ENCODE measurements at regions not wholly inside any gene's neighbourhood (a gene's known extent, or its start where the extent isn't known, plus 50 kb on each side); places are given as distances from the start of the nearest gene placed in this dataset.
"Not testable (repeated sequence)": the region's sequence is repeated elsewhere in the genome, so short reads cannot be mapped to it uniquely, and the experiment has no call there.

- DNase-seq: no peak
Measured at GRCh38 chr9:87781331-87781730, 55.4 kb downstream of the CTSL start.

GRCh38 chr9:87783180-87783579, 57.3 kb downstream of the CTSL start:
- no peak for DNase-seq

GRCh38 chr9:87785315-87785970, 59.5 kb downstream of the CTSL start:
- not testable (repeated sequence) for DNase-seq

GRCh38 chr9:87786423-87786822, 60.5 kb downstream of the CTSL start:
- no peak for DNase-seq

- DNase-seq: no peak
Measured at GRCh38 chr9:87786876-87787275, 61.0 kb downstream of the CTSL start.

- no peak for DNase-seq
Measured at GRCh38 chr9:87787735-87788134, 61.8 kb downstream of the CTSL start.

- peak; percentile 27 for DNase-seq
Measured at GRCh38 chr9:87792831-87793288, 66.9 kb downstream of the CTSL start.

- DNase-seq: no peak
Measured at GRCh38 chr9:87793292-87793691, 67.4 kb downstream of the CTSL start.

GRCh38 chr9:87795178-87795577, 69.3 kb downstream of the CTSL start:
- DNase-seq: no peak

- DNase-seq: no peak
Measured at GRCh38 chr9:87796196-87796595, 70.3 kb downstream of the CTSL start.

GRCh38 chr9:87798261-87798833, 72.4 kb downstream of the CTSL start:
- DNase-seq: no peak

- DNase-seq: no peak
Measured at GRCh38 chr9:87799503-87799902, 73.6 kb downstream of the CTSL start.

GRCh38 chr9:87800456-87800855, 74.5 kb downstream of the CTSL start:
- DNase-seq: no peak

GRCh38 chr9:87801013-87801412, 75.1 kb downstream of the CTSL start:
- no peak for DNase-seq

- DNase-seq: no peak
Measured at GRCh38 chr9:87803166-87803565, 77.2 kb downstream of the CTSL start.

- DNase-seq: no peak
Measured at GRCh38 chr9:87803623-87804345, 77.9 kb downstream of the CTSL start.

GRCh38 chr9:87805259-87805658, 77.4 kb upstream of the SPATA31E1 start:
- DNase-seq: no peak

- DNase-seq: no peak
Measured at GRCh38 chr9:87810008-87810407, 72.7 kb upstream of the SPATA31E1 start.

GRCh38 chr9:87810679-87811178, 71.9 kb upstream of the SPATA31E1 start:
- DNase-seq: no peak

GRCh38 chr9:87812375-87813118, 70.1 kb upstream of the SPATA31E1 start:
- DNase-seq: peak; percentile 39

GRCh38 chr9:87813119-87813463, 69.6 kb upstream of the SPATA31E1 start:
- DNase-seq: no peak

- no peak for DNase-seq
Measured at GRCh38 chr9:87816036-87816435, 66.6 kb upstream of the SPATA31E1 start.

GRCh38 chr9:87818308-87818707, 64.4 kb upstream of the SPATA31E1 start:
- DNase-seq: no peak
